Aorta (tissue), 5 donors: ENCODE measurements at regions not wholly inside any gene's neighbourhood (a gene's known extent, or its start where the extent isn't known, plus 50 kb on each side); places are given as distances from the start of the nearest gene placed in this dataset.

Experiments
- ATAC-seq: fragments of 200-7000 bp; cut with Tn5 transposase; one replicate; pipeline ENCODE4 v1.9.1; 2022; ENCODE audit warnings: moderate library complexity; ENCODE audit not compliant: low FRiP score
- DNase-seq, 2 donors: peaks; one replicate each; pipeline ENCODE4 v3.0.0-alpha.2; 2020
- H3K27ac ChIP-seq, 2 donors: one replicate each; pipeline ENCODE4 v1.5.1; 2013; ENCODE audit warnings: low read length in 2 of 2, mild to moderate bottlenecking in 2 of 2, moderate library complexity in 2 of 2, control low read depth in 1 of 2, inconsistent platforms in 1 of 2, low read depth in 1 of 2
- H3K27me3 ChIP-seq, 2 donors: one replicate each; pipeline ENCODE4 v1.6.1; 2013; ENCODE audit warnings: control low read depth in 1 of 2, low read length in 1 of 2, mild to moderate bottlenecking in 1 of 2, moderate library complexity in 1 of 2; ENCODE audit not compliant: insufficient read depth in 2 of 2, control insufficient read depth in 1 of 2
- H3K36me3 ChIP-seq, 2 donors: one replicate each; pipeline ENCODE4 v1.6.1; 2013; ENCODE audit warnings: control low read depth in 1 of 2, low read length in 1 of 2, mild to moderate bottlenecking in 1 of 2; ENCODE audit not compliant: insufficient read depth in 2 of 2, control insufficient read depth in 1 of 2
- H3K4me1 ChIP-seq, 2 donors: one replicate each; pipeline ENCODE4 v1.6.1; 2013; ENCODE audit warnings: low read length in 2 of 2, control low read depth in 1 of 2, mild to moderate bottlenecking in 1 of 2, moderate library complexity in 1 of 2; ENCODE audit not compliant: insufficient read depth in 2 of 2, control insufficient read depth in 1 of 2
- H3K4me3 ChIP-seq, 2 donors: one replicate each; pipeline ENCODE4 v1.5.1; 2013; ENCODE audit warnings: low read length in 2 of 2, control low read depth in 1 of 2, mild to moderate bottlenecking in 1 of 2
- H3K9me3 ChIP-seq: one replicate; pipeline ENCODE4 v1.6.1; 2013; ENCODE audit warnings: mild to moderate bottlenecking, low read length; ENCODE audit not compliant: control insufficient read depth
- WGBS, 2 donors: extraction: QIAGEN DNeasy Blood & Tissue Kit; methylation state at CpG; one replicate each; pipeline ENCODE4 v1.1.7; 2013; 5-methylcytosine and 5-hydroxymethylcytosine counted together
- intact Hi-C, 2 donors: fragments of 100-400 bp; cut with DNase I; formaldehyde crosslinking; loops; one replicate each; pipeline versions ENCODE4 v1.14.2 to v1.15.0; 2022
- donor health status: healthy with polysubstance abuse.
- donor health status: Bipolar disorder and iron deficiency.
- donor health status: DM: no; HTN: no; CAD: no.
- donor health status: DM: no; HTN: no; CAD: no.
- donor health status: DM: yes; HTN: yes; CAD: no.

DNA sequence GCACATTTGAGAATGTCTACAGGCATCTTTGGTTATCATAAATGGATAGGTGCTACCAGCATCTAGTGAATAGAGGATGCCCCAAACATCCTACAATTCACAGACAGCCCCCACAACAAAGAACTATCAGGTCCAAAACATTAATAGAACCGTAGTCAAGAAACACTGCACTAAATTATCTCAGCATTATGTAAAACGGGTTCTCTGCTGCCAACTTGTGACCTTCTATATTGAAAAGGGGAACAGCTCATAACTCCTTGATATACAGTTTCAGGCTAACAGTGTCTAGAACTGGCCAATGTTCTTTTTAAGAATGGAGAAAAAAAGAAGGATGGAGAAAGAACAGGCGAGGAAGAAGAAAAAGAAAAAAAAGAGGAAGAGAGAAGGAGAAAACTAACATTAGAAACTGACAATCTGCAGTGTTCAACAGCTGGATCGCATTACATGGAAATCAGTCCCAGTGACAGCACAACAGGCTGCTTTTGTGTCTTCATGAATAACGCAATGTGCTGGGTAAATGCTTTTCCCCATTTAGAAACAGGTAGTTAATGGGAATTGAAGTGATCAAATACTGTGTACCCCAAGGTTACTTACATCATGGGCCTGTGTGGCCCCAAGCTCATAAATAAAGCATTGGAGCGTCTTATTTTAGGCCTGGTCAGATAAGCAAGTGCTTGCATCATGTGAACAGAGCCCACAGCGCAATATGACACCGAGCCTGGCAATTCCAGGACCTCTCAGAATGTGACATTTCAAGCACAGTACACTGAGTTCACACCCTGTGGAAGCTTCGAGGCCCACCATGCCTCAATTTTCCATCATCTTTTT is 339.5 kb downstream of the DHX15 start:
- intact Hi-C loops, result loop anchor here in 1 of 2 donors (10.0 kb wide), 1 partner anchor 100 kb away; no protein-coding TSS in a partner anchor
- ATAC-seq, result no peak

DNA sequence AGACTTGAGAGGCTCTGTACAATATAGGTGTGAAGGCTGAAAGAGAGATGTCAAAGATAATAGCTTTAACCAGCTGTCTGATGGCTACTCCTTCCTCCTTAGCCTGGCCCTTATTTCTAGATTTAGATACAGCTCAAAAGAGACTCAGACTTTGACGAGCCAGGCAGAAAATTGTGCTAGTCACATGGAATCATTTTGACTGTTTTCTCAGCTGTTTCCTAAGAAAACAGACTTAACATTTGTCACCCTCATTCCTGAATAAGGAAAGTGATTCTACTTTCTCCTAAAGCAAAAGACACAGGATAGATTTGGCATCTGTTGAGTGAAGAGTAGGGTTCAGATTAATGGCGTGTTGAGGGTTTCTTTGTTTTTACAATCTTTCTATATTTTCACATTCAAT is 340.7 kb downstream of the DHX15 start:
- DNase-seq (no peak), ATAC-seq (no peak)
- Histone ChIP-seq H3K27me3 (peaks cover 0 to under 1% of the 10 kb centered on the region in 2 donors), H3K27ac (no peak overlapping the region), H3K9me3 (no peaks in the 10 kb centered on the region), H3K36me3 (no peaks in the 10 kb centered on the region), H3K4me3 (no peak overlapping the region), H3K4me1 (no peaks in the 10 kb centered on the region)
- intact Hi-C loops, result loop anchor here in 1 of 2 donors (10.0 kb wide), 1 partner anchor 99 kb away; no protein-coding TSS in a partner anchor
- 51 to 62% methylated on average over 2 of the region's 2 CpGs for WGBS, 2 donors

More for the DNA sequence above, 339.5 kb downstream of the DHX15 start:
- no peaks in the 10 kb centered on the region for H3K9me3 ChIP-seq
- no peaks in the 10 kb centered on the region for H3K36me3 ChIP-seq
- no peak overlapping the region for H3K27ac ChIP-seq
- 46 to 49% methylated on average over 9 of the region's 9 CpGs for WGBS, 2 donors
- peaks cover 0 to 5% of the 10 kb centered on the region in 2 donors for H3K4me1 ChIP-seq
- no peak overlapping the region for H3K4me3 ChIP-seq
- no peaks in the 10 kb centered on the region for H3K27me3 ChIP-seq
- no peak for DNase-seq

DNA sequence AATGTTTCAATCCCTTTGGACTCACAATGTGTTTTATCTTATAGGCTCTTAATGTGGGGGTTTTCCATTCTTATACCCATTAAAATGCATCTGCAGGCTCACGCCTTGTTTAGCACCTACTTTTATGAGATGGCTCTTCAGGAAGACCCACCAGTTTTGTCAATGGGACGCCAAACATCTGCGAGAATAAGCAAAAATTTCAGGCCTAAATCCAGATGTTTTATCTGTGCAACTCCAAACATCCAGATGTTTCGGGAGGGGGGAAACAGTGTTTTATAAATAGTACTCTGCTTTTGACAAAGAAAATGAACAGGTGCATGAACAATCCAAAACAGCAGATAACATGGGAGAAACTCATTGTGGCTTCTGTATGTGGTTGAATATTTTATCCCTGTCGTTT is 342.8 kb downstream of the DHX15 start:
- no peak for ATAC-seq
- no peaks in the 10 kb centered on the region for H3K9me3 ChIP-seq
- no peak overlapping the region for H3K27ac ChIP-seq
- H3K36me3 ChIP-seq, result no peaks in the 10 kb centered on the region
- no peak for DNase-seq
- H3K27me3 ChIP-seq, result peaks cover 0 to 1% of the 10 kb centered on the region in 2 donors
- 82 to 86% methylated on average over 5 of the region's 5 CpGs for WGBS, 2 donors
- no peaks in the 10 kb centered on the region for H3K4me1 ChIP-seq
- intact Hi-C loops, result loop anchor here in 1 of 2 donors (10.0 kb wide), 1 partner anchor 97 kb away; no protein-coding TSS in a partner anchor
- no peak overlapping the region for H3K4me3 ChIP-seq

DNA sequence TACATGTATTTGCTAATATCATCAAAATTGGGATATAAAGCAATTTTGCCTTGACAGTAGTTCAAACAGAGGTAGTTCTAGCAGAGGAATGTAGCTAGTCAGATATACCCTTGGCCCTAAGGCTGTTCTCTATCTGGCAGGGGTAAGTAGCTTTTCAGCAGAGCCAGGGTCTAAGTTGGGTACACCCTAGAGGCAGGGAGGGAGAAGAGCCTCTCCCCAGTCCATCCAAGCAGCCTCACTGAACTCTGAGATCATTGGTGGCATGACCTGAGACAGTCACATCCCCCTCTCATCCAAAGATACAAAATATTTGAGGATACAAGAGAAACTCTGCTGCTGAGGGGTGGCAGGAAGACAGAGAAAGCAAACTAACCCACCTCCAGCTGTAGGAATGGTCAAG is 343.7 kb downstream of the DHX15 start:
- ATAC-seq (no peak), DNase-seq (no peak)
- Histone ChIP-seq H3K36me3 (no peaks in the 10 kb centered on the region), H3K9me3 (no peaks in the 10 kb centered on the region), H3K4me3 (no peak overlapping the region), H3K27me3 (peaks cover 0 to 1% of the 10 kb centered on the region in 2 donors), H3K4me1 (no peaks in the 10 kb centered on the region), H3K27ac (no peak overlapping the region)
- intact Hi-C loops, result loop anchor here in 1 of 2 donors (10.0 kb wide), 1 partner anchor 96 kb away; no protein-coding TSS in a partner anchor

DNA sequence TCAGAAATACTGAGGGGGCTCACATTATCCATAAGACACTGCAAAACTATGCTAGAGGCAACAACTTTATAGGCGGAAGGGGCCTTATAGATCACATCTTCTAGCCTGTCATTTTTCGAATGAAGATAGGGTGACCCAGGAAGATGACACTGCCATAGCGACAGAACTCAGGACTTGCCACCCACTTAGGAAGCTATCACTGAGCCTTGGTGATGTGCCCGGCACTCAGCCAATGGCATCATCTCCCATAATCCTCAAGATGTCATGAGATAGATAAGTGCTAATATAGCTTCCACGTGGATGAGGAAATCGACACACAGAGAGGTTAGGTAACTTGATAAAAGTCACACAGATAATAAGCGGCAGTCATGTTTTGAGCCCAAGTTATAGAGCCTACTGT is 346.6 kb downstream of the DHX15 start:
- Histone ChIP-seq H3K36me3 (no peaks in the 10 kb centered on the region), H3K27ac (no peak overlapping the region), H3K4me3 (no peak overlapping the region), H3K27me3 (peaks cover 0 to 1% of the 10 kb centered on the region in 2 donors), H3K4me1 (no peaks in the 10 kb centered on the region), H3K9me3 (no peaks in the 10 kb centered on the region)
- WGBS, 2 donors, result 92 to 94% methylated on average over 7 of the region's 7 CpGs
- intact Hi-C loops, result no loop called here
- ATAC-seq (no peak), DNase-seq (no peak)

DNA sequence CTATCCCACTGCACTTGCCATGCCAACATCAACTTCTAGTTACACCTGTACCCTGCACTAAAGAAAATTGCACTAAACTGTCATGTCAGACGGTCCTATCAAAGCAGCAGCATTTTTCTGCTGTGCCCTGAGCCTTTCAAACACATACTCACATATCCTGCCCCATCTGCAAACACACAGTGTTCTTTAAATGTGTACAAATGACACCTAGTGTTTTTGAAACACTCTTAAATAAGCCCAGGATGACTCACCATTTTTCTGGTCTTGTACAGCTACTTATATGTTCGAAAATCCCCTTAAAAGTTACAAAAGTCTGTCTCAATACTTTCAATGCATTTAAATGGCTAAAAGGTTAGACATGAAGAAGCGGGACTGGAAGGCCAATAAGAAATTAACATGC is 346.7 kb upstream of the PPARGC1A start:
- ATAC-seq, result no peak
- Histone ChIP-seq H3K27me3 (peaks cover 0 to 1% of the 10 kb centered on the region in 2 donors), H3K4me1 (no peaks in the 10 kb centered on the region), H3K27ac (no peak overlapping the region), H3K4me3 (no peak overlapping the region), H3K36me3 (no peaks in the 10 kb centered on the region), H3K9me3 (no peaks in the 10 kb centered on the region)
- WGBS, 2 donors, result 83 to 84% methylated on average over 3 of the region's 3 CpGs
- DNase-seq, result no peak
- intact Hi-C loops, result no loop called here

DNA sequence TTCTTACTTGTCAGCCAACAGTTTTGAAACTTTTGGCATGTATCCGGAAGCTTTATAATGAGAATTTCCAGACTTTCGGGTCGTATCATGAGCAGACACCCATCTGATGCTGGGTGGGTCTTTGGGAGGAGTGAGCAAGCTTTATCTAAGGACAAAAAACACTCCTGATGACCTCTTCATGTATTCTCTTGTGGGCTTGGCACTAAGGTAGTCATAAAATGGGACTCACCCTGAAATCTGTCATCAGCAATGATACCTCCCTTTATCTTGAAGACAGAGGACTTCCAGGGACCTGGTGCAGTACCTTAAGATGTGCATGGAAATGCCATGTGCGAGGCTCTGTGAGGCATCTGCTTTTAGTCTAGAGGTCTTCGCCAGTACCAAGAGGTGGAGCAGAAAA is 346.3 kb upstream of the PPARGC1A start:
- H3K4me3 ChIP-seq, result no peak overlapping the region
- WGBS, 2 donors, result 87% methylated on average over 5 of the region's 5 CpGs
- DNase-seq (no peak), ATAC-seq (no peak)
- H3K9me3 ChIP-seq, result no peaks in the 10 kb centered on the region
- H3K4me1 ChIP-seq, result no peaks in the 10 kb centered on the region
- peaks cover 0 to 1% of the 10 kb centered on the region in 2 donors for H3K27me3 ChIP-seq
- H3K36me3 ChIP-seq, result no peaks in the 10 kb centered on the region
- H3K27ac ChIP-seq, result no peak overlapping the region
- intact Hi-C loops, result no loop called here

DNA sequence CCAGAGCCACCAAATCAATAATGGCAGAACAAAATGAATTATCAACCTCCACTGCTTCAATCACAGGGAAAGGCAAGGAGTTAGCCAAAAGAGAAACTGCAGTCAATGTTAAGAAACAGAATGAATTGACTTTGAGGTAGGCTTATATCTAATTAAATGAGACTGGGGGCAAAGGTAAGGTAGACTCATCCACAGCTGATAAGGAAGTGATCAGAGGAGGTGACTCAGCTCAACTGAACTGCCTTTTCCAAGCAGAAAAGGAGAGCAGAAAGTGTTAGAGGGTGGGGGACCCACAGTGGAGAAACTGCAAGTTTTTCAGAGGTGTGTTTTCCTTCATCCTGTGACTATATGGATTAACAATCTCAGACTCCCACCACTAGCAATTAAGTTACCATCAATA is 345.8 kb upstream of the PPARGC1A start:
- DNase-seq, result no peak
- intact Hi-C loops, result no loop called here

DNA sequence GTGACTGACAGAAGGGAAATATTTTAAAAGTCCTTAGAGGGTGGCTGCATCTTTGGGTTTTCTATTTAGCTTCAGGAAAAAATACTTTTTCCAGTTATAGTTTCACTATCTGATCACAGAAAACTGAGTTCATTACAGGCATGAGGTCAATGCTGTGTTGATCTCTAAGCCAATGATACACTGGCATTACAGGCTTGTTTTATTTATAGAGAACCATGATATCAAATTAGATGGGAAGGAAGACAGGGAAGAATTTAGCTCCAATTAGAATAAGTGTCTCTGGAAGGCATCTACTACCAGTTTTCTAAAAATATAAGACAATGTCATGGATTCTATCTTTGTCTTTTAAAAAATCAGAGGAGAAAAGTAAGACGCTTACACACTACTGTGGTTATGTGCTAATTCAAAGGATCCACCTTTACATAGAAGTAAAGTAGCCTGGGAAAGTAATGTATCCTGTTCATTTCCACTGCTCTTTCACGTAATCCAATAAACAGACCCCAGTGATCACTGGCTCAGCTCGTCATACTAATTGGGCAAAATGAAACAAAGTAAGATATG is 344.5 kb upstream of the PPARGC1A start:
- Histone ChIP-seq H3K4me3 (no peak overlapping the region), H3K9me3 (no peaks in the 10 kb centered on the region), H3K4me1 (no peaks in the 10 kb centered on the region), H3K36me3 (no peaks in the 10 kb centered on the region), H3K27ac (no peak overlapping the region), H3K27me3 (peaks cover 0 to 1% of the 10 kb centered on the region in 2 donors)
- intact Hi-C loops, result no loop called here
- no peak for DNase-seq
- no peak for ATAC-seq
- 93 to 96% methylated on average over 3 of the region's 3 CpGs for WGBS, 2 donors

More for the DNA sequence above, 345.8 kb upstream of the PPARGC1A start:
- no peaks in the 10 kb centered on the region for H3K4me1 ChIP-seq
- no peak overlapping the region for H3K4me3 ChIP-seq
- no peaks in the 10 kb centered on the region for H3K9me3 ChIP-seq
- no peak for ATAC-seq
- H3K36me3 ChIP-seq, result no peaks in the 10 kb centered on the region
- H3K27me3 ChIP-seq, result peaks cover 0 to 1% of the 10 kb centered on the region in 2 donors
- no peak overlapping the region for H3K27ac ChIP-seq
